Spinal cord (tissue), 9 donors: ENCODE measurements at regions not wholly inside any gene's neighbourhood (a gene's known extent, or its start where the extent isn't known, plus 50 kb on each side); places are given as distances from the start of the nearest gene placed in this dataset.
"Not testable (repeated sequence)": the region's sequence is repeated elsewhere in the genome, so short reads cannot be mapped to it uniquely, and the experiment has no call there.

ENCODE experiments used
- DNase-seq, 6 donors: peaks; one replicate each; pipeline versions ENCODE4 v3.0.0 to v3.0.0-alpha.2; 2013 to 2015; ENCODE audit warnings: low spot score in 6 of 6, low read depth in 4 of 6
- H3K27ac ChIP-seq: one replicate; pipeline ENCODE4 v1.5.1; 2013; ENCODE audit warnings: low read depth, low read length, control low read depth
- H3K27me3 ChIP-seq: one replicate; pipeline ENCODE4 v1.6.1; 2013; ENCODE audit warnings: low read length; ENCODE audit not compliant: control insufficient read depth, insufficient read depth
- H3K36me3 ChIP-seq: one replicate; pipeline ENCODE4 v1.6.1; 2013; ENCODE audit warnings: low read length; ENCODE audit not compliant: control insufficient read depth, insufficient read depth
- H3K4me1 ChIP-seq: one replicate; pipeline ENCODE4 v1.6.1; 2013; ENCODE audit warnings: low read length; ENCODE audit not compliant: control insufficient read depth, insufficient read depth
- H3K4me3 ChIP-seq: one replicate; pipeline ENCODE4 v1.5.1; 2013; ENCODE audit warnings: low read depth, low read length, control low read depth
- H3K9me3 ChIP-seq: one replicate; pipeline ENCODE4 v1.6.1; 2013; ENCODE audit warnings: low read length; ENCODE audit not compliant: control insufficient read depth, insufficient read depth
- WGBS: methylation state at CpG from one replicate; pipeline ENCODE4 v1.1.5; 2013; ENCODE audit warnings: missing lambda C conversion rate; ENCODE audit not compliant: insufficient coverage; 5-methylcytosine and 5-hydroxymethylcytosine counted together
- donor health status: healthy.

GRCh38 chr6:67933278-67933677 is 701.8 kb upstream of the ADGRB3 start:
- H3K27me3 ChIP-seq = no peaks in the 10 kb centered on the region
- H3K4me1 ChIP-seq = no peaks in the 10 kb centered on the region
- no peaks in the 10 kb centered on the region for H3K36me3 ChIP-seq
- no peak overlapping the region for H3K27ac ChIP-seq
- no peak for DNase-seq
- H3K9me3 ChIP-seq = no peaks in the 10 kb centered on the region
- no peak overlapping the region for H3K4me3 ChIP-seq
- 22% methylated on average over 1 of the region's 1 CpG for WGBS

GRCh38 chr6:67922588-67922987 is 712.5 kb upstream of the ADGRB3 start:
- not testable (repeated sequence) for H3K27me3 ChIP-seq, H3K27ac ChIP-seq, H3K36me3 ChIP-seq, H3K4me3 ChIP-seq, H3K4me1 ChIP-seq, DNase-seq, H3K9me3 ChIP-seq
- WGBS = no CpG with 5 or more reads among the region's 3 CpGs

GRCh38 chr6:67920040-67920439 is 715.0 kb upstream of the ADGRB3 start:
- H3K9me3 ChIP-seq, DNase-seq, H3K36me3 ChIP-seq, H3K4me3 ChIP-seq, H3K27me3 ChIP-seq, H3K4me1 ChIP-seq, H3K27ac ChIP-seq: not testable (repeated sequence)
- WGBS = no CpG with 5 or more reads among the region's 1 CpG

GRCh38 chr6:67916399-67916798 is 718.7 kb upstream of the ADGRB3 start:
- no peaks in the 10 kb centered on the region for H3K27me3 ChIP-seq
- H3K9me3 ChIP-seq = no peaks in the 10 kb centered on the region
- H3K27ac ChIP-seq = no peak overlapping the region
- no peaks in the 10 kb centered on the region for H3K36me3 ChIP-seq
- 94% methylated on average over 2 of the region's 2 CpGs for WGBS
- peak in 1 of 6 donors; percentile 85 for DNase-seq
- H3K4me3 ChIP-seq = no peak overlapping the region
- no peaks in the 10 kb centered on the region for H3K4me1 ChIP-seq

GRCh38 chr6:67914419-67914818 is 720.7 kb upstream of the ADGRB3 start:
- Histone ChIP-seq H3K36me3 (no peaks in the 10 kb centered on the region), H3K4me3 (no peak overlapping the region), H3K27me3 (no peaks in the 10 kb centered on the region), H3K9me3 (no peaks in the 10 kb centered on the region), H3K4me1 (no peaks in the 10 kb centered on the region), H3K27ac (no peak overlapping the region)
- no peak for DNase-seq
- WGBS = no CpG with 5 or more reads among the region's 1 CpG

GRCh38 chr6:67909354-67909753 is 725.7 kb upstream of the ADGRB3 start:
- Histone ChIP-seq H3K9me3 (peaks cover 3% of the 10 kb centered on the region), H3K36me3 (no peaks in the 10 kb centered on the region), H3K27ac (no peak overlapping the region), H3K4me3 (no peak overlapping the region), H3K4me1 (no peaks in the 10 kb centered on the region), H3K27me3 (no peaks in the 10 kb centered on the region)
- DNase-seq = no peak
- WGBS = 100% methylated on average over 1 of the region's 2 CpGs

- Histone ChIP-seq H3K27me3 (no peaks in the 10 kb centered on the region), H3K4me1 (no peaks in the 10 kb centered on the region), H3K36me3 (no peaks in the 10 kb centered on the region), H3K9me3 (peaks cover 7% of the 10 kb centered on the region), H3K27ac (no peak overlapping the region), H3K4me3 (no peak overlapping the region)
- DNase-seq = no peak
- no CpG with 5 or more reads among the region's 2 CpGs for WGBS
Measured at GRCh38 chr6:67908379-67908778, 726.7 kb upstream of the ADGRB3 start.

GRCh38 chr6:67904735-67905134 is 730.3 kb upstream of the ADGRB3 start:
- DNase-seq, H3K36me3 ChIP-seq, H3K9me3 ChIP-seq, H3K27me3 ChIP-seq, H3K4me1 ChIP-seq, H3K4me3 ChIP-seq, H3K27ac ChIP-seq: not testable (repeated sequence)

- Histone ChIP-seq H3K4me1 (no peaks in the 10 kb centered on the region), H3K9me3 (peaks cover under 1% of the 10 kb centered on the region), H3K36me3 (no peaks in the 10 kb centered on the region), H3K27me3 (no peaks in the 10 kb centered on the region), H3K27ac (no peak overlapping the region), H3K4me3 (no peak overlapping the region)
- DNase-seq = no peak
- WGBS = no CpG with 5 or more reads among the region's 1 CpG
Measured at GRCh38 chr6:67898875-67899274, 736.2 kb upstream of the ADGRB3 start.

GRCh38 chr6:67897998-67898607 is 737.0 kb upstream of the ADGRB3 start:
- DNase-seq = no peak
- Histone ChIP-seq H3K36me3 (no peaks in the 10 kb centered on the region), H3K4me1 (no peaks in the 10 kb centered on the region), H3K27me3 (no peaks in the 10 kb centered on the region), H3K27ac (no peak overlapping the region), H3K9me3 (no peaks in the 10 kb centered on the region), H3K4me3 (no peak overlapping the region)
- WGBS = 96% methylated on average over 2 of the region's 7 CpGs
